ENCODE measurements at regions not wholly inside any gene's neighbourhood (a gene's known extent, or its start where the extent isn't known, plus 50 kb on each side); places are given as distances from the start of the nearest gene placed in this dataset.
"Not testable (repeated sequence)": the region's sequence is repeated elsewhere in the genome, so short reads cannot be mapped to it uniquely, and the experiment has no call there.

DNA sequence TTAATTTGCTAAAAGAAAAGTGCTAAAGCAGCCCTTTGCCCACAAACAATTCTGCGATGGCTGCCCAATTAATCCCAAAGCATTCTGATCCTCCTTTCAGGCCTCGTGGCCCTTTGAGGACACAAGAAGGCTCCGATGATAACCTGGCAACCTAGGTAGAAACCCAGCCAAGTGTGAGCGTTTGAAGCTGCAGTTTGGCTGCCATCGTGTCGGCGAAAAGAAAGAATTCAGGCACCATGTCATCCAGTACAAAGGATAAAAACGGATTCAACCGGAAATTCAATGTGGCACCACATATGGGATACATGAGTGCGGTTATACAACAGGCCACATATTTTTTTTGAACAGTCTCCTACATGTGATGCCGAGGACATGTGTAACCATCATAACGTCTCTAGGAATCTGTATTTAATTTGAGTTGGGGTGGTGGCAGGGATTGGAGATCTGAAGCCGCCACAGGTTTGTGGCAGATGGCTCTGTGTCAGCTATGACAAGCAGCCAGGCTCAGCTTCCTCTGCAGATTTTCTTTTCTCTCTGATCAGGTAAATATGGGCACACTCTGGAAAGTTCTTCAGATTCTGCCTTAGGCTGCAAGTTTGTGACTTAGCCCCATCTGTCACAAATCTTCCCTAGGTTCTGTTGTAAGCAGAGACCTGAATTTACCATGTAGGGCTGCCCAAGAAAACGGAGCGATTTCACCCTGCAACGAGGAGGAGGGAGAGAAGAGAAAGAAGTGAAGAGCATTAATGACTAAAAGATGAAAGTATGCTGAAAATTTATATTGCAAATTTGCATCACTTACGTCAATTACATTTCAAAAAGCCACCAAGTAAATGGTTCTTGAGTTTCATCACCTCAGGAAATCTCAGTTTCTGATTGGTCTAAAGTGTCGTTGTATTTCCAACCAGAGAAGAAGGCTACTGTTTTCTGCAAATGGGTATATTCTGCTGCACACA, 573.2 kb downstream of the ZEB2 start:
- DNase-seq = no peak

DNA sequence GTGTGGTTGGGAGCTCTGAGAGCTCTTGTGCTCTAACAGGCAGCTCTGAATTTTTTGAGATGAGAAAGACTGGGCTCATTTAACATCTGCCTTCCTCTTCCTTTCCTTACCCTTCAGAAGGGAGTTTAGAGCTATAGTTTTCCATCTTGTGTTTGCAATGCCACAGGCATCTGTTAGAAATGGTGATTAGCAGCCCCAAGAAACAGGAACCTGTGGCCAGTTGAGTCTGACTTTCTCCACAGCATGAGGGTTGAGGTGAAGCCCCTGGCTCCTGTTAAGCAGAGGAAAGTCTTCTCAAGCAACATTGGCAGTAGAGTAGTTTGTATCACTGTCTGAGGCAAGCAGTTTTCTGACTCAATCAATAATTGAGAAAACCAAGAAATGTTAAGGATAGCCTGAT, 577.4 kb downstream of the ZEB2 start:
- DNase-seq = peak; percentile 11

DNA sequence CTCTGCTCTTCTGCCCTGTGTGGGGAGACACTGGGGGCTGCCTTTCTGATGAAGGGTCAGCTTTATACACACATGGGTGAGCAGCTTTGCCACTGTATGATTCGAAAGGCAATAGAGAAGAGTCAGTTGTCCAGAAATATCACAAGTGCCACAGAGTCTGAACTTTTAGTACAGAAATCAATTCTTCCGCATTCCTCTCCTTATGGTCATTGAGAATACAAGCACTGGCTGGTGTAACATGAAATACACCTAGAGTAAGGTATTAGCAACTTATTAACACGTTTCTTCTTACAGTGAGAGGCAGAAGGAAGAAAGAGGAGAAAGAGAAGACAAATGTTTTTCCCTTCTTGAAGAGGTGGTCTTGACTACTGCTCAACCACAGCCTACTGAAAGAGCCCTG, 579.2 kb downstream of the ZEB2 start:
- DNase-seq = no peak

DNA sequence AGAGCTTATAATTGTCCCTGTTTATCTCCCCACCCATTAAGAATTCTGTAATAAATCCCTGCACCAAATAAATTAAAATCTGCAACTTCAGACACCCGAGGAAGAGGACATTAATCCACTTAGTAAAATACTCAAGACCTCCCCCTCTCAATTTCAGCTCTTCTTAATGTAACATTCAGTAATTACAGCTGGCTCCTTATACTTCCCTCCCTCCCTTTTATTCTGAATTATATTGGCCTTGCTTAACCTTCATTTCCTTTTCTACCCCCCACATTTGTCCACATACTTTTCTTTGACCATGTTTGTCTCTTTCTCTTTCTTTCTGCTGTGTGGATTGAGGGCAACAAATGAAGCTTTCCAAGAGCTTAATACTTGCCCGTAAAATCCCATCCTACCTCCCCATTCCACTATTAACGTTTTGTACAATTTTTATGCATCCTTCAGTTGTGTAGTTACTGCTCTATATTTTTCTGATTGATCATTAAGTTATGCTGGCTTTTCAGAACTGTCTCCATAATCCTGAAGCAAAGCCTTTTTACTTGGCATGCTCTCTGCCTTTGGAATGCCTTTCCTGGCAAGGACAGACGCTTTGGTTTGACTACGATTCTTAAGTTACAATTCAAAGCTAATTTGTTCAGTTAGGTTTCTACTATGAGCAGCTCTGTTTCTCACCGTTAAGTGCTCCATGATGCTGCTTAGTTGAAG, 580.1 kb downstream of the ZEB2 start:
- DNase-seq = no peak

DNA sequence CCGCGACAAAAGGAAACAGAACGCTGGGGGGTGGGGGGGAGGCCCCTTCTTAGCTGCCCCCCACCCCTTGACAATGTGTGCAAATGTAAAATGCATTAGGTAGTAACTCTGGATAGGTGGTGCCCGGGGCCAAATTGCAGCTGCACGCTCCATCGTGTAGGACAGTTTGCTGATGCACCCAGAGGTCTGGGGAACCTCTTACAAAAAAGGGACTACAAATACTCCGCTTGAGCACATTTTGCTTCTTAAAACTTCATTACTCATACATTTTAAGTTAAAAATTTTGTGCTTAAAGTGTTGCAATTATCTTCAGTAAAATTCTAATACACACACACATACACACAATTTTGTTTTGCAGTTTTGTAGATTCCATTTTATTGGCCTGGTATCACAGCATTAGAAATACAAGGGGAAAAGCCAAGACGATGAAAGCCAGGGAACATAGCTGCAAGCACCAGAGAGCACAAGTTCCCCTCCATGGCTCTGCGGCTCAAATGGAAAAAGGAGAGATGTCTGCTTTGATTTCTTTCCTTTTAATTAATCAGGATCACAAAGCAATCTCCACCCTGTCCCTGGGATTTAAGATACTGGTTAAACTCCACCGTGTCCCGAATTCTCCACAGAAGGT, 582.1 kb downstream of the ZEB2 start:
- DNase-seq = no peak

DNA sequence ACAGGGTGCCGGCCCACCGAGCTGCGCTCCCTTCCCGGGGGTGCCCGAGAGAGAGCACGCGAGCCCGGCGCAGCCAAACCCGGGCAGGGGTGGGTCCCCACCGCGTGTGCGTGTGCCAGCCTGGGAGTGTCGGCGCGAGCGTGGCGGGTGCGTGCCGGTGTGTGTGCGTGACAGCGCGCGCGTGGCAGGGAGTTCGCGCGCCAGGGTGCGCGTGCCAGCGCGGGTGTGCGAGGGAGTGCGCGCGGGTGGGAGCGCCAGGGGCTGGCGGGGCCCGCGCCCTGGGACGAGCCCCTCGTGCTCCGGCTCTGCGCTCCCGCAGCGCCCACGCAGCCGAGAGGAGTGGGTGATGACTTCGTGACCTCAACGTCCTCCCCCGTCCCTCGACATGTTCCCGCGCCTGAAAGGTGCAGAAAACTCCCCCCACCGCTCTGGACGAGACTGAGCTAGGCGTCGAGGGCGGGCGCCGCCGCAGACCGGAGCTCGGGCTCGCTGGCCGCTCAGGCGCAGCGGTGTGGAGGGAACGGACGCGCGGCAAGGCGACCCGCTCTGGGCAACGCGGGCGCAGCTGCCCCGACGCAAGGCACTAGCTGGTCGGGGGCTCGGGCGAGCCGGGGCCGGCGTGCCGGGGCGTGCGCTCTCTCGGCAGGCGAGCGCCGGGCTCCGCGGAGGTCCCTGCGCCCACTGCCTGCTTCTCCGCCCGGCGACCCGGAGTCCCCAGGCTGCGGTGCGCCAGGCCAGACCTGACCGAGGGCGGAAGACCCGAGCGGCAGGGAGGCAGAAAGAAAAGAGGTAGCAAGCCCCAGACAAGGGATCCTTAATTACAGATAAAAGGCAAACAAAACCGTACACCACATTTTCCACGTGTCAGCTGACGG, 582.8 kb downstream of the ZEB2 start:
- no peak for DNase-seq

DNA sequence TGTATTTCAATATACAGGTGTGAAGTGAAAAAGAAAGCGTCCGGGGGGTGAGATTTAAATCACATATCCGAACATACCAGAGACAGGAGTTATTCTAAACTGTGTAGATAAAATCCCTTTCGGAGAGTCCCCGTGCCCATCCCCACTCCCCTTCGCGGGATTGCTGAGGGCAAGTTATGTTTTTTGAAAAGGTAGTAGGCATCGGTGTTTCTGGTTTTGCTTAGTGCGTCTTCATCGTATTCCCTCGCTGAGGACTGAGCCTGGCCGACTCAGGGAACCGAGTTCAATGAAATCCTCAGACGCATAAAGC, 583.4 kb downstream of the ZEB2 start:
- no peak for DNase-seq

DNA sequence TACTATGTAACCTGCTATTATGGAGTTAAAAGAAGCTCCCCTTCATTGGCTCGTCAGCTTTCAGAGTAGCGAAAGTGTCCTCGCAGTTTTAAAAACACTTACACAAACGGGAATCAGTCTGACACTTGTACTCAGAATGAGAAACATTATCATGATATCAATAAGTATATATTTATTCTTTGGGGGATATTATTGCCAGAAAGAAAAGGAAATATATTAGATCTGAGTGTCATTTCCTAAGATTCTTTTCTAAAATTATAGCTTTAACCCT, 584.5 kb downstream of the ZEB2 start:
- DNase-seq = no peak

DNA sequence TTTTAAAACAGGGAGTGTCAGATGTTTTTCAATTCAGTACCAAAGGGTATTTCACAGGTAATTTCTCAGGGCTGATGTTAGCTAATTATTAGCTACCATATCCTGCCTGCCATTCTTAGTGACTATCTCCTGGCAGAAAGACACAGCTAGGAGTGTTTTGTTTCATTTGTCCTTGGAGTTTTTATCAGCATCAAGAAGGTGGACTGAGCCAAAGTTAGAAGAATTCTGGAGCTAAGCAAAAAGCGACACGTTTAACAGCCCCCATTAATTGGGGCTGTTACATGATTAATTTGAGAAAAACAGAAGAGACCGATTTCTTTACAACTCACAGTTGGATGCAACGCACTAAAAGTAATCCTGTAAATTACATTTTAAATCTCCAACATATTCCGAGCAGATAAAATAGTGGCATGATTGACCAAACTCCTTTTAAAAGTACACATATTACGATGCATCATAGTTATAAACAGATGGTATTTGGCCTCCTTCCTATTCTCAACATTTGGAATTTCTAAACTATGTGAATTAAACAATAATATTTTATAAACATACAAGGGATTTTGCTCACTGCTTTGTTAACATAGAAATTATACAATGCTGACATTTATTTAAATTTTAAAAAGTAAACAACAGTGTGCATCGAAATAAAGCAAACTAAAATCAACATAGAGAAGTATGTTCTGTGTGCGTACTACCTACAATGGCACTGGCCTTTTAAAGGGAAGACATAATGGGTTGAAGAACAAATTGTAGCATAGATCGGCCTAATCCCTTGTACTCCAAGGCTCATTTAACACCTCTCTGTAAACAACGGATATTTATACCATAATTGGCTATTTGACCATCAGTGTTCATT, 585.1 kb downstream of the ZEB2 start:
- no peak for DNase-seq

DNA sequence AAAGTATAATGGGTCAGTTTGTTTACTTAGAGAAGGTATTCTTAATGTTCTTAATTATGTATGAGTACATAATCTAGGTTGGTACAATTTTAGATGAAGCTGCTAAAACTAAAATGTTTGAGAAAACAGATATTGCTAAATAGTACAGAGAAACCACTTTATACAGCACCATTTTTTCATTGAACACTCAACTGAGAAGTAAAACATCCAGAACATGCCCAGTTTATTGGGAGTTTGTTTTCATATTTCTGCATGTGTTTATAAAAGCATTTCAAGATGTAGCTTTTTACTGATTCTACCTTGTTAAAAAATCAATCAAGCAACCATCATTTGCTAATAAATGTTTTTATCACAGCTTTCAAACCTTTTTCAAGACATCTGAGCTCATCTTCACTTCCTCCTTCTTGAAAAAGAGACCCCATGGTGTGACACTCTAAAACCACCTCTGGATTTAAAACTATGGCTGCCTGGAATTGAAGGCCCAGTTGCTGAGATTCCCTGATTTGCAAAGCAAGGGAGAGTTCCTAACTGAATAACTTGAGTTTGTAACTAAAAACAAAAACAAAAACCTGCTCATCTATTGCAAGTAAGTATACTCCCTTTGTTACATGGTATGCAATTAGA, 585.9 kb downstream of the ZEB2 start:
- no peak for DNase-seq

DNA sequence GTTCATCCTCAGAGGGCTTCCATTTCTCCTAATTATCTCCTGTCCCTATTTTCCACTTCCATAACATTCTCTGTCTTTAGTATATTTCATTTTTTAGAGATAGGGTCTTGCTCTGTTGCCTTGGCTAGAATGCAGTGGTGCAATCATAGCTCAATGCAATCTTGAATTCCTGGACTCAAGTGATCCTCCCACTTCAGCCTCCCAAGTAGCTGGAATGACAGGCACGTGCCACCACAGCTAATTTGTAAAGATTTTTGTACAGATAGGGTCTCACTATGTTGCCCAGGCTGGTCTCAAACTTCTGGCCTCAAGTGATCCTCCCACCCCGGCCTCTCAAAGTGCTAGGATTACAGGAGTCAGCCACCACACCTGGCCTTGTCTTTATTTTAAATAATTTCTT, 589.0 kb downstream of the ZEB2 start:
- DNase-seq = no peak

DNA sequence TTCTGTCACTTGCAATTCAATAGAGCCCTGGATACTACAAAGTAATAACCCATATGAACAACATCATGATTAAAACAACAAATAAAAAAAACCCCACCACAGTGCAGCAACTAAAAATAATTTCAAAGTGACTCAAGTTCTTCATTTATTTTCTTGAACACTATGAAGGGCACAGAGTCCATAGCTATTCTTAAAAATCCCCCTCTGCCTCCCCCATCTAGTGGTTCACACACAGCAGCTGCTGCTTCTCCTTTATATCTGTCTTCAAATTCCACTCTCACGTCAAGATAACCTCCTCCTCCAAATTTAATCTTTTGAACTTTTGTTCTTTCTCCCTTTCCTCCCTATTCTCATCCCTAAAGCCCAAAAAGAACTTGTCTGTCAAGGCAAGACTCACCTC, 591.3 kb downstream of the ZEB2 start:
- DNase-seq = no peak

DNA sequence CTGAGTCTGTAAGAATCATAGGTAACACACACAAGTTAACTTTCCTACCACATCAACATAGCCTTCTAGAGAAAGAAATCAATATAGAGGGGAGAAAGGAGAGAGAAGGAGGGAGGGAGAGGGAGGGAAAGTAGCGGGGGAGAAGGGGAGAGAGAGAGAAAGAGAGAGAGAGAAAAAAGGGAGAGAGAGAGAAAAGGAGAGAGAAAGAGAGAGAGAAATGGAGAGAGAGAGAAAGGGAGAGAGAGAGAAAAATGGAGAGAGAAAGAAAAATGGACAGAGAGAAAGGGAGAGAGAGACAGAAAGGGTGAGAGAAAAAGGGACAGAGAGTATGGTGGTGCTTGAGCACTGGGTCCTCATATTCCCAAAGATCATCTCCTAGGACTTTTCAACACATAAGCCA, 591.7 kb downstream of the ZEB2 start:
- DNase-seq = no peak

DNA sequence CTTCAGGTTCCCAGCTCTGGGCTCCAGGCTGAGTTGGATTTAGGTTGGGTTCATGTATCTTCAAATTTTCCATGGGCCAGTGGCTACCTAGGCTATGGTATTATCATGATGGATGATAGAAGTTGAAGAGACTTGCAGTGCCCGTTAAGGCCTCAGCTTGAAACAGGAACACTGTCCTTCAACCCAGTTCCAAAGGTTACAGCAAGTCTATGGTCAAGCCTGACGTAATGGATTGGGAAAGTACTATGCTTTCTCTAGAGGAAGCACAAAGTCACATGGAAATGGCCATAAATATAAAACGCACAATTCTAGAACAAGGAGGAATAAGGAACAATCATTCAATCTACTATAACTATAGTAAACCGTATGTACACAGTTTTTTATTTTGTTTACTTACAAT, 593.2 kb downstream of the ZEB2 start:
- DNase-seq = no peak

DNA sequence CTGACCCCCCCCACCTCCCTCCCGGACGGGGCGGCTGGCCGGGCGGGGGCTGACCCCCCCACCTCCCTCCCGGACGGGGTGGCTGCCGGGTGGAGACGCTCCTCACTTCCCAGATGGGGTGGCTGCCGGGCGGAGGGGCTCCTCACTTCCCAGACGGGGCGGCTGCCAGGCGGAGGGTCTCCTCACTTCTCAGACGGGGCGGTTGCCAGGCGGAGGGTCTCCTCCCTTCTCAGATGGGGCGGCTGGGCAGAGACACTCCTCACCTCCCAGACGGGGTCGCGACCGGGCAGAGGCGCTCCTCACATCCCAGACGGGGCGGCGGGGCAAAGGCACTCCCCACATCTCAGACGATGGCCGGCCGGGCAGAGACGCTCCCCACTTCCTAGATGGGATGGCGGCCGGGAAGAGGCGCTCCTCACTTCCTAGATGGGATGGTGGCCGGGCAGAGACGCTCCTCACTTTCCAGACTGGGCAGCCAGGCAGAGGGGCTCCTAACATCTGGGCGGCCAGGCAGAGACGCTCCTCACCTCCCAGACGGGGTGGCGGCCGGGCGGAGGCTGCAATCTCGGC, 597.6 kb downstream of the ZEB2 start:
- not testable (repeated sequence) for DNase-seq

DNA sequence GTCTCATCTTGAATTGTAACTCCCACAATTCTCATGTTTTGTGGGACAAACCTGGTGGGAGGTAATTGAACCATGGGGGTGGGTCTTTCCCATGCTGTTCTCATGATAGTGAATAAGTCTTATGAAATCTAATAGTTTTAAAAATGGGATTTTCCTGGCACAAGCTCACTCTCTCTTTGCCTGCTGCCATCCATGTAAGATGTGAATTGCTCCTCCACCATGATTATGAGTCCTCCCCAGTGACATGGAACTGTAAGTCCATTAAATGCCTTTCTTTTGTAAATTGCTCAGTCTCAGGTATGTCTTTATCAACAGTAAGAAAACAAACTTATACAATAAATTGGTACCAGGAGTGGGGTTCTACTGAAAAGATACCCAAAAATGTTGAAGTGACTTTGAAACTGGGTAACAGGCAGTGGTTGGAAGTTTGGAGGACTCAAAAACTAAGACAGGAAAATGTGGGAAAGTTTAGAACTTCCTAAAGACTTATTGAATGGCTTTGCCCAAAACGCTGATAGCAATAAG, 601.4 kb downstream of the ZEB2 start:
- no peak for DNase-seq

DNA sequence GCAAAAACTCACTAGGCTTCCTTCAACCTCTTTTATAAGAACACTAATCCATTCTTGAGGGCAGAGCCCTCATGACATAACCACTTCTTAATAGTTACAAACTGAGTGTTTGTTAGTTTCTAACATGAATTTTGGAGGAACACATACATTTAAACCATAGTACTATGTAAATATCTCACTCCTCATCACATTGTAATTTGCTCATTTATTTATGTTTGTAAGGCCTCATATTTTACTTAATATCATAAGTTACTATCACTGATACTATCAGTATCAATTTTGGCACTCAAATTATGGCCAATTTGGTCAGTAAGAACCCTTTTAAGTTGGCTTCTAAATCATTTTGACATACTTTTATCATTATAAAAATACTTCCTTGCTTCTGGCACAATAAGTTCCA, 603.1 kb downstream of the ZEB2 start:
- no peak for DNase-seq

DNA sequence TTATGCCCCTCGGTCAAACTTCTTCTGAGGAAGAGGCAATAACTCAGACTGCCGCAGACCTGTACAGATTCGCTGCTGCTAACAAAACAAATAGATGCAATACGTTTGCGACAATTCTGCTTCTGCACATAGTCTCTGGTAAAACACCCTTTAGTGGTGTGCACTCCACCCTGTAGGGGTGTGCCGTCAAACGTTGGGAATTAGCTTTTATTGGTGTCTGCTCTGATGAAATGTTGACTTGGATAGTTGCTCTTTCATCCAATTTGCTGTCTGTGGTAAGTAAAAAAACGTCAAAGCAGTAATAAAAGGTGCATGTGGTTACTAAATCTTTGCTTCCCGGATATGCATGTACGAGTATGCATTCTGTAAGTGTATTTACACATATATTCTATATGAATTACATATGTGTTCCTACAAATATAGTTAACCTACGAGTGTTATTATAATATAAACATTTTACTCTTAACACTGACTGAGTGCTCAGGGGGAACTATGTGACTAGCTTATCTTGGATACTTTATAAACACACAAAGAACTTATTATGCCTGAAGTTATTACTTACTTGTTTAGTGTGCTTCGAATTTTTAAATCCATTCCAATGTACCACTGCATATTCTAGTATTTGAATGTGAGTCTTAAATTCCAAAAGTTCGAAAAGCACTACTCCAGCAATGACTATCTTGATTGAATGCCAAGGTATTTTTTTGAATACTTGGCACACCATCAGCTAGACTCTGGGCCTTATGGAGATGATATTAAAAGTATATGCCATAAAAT, 610.2 kb downstream of the ZEB2 start:
- no peak for DNase-seq

DNA sequence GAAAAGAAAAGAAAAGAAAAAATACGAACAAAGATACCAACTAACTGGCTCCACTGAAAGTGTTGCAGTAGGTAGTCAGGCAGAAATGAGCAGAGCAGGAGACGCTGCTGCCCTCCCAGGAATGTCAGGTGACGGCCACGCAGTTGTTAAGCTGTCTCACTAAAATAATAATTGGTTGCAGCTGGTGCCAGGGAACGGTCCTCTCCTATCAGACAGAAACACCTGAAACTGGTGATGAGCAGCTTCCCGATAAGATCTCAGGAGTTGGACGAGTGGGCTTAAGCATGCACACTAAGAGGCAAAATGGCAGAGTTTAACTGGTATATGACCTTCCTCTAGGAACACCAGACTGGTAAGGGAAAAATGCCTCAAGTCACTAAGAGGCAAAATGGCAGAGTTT, 611.1 kb downstream of the ZEB2 start:
- DNase-seq = no peak

DNA sequence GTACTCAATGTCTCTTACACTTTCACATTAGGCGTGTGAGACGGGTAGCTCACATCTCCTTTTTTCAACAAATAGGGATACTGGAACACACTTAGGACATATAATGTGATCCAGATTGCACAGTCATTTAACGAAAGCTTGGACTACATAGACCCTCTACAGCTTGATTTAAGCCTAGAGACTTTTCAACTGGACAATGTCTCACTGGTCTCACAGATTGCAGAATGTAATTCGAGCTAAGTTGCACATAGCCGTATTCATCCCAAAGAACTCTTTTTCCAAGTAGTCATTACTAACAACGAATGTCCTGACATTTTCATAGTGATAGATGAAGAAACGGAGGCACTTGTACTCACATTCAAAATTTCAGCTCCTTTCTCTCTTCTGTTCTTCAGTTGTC, 612.1 kb downstream of the ZEB2 start:
- DNase-seq = no peak
